ENCODE measurements at regions not wholly inside any gene's neighbourhood (a gene's known extent, or its start where the extent isn't known, plus 50 kb on each side); places are given as distances from the start of the nearest gene placed in this dataset.

DNA sequence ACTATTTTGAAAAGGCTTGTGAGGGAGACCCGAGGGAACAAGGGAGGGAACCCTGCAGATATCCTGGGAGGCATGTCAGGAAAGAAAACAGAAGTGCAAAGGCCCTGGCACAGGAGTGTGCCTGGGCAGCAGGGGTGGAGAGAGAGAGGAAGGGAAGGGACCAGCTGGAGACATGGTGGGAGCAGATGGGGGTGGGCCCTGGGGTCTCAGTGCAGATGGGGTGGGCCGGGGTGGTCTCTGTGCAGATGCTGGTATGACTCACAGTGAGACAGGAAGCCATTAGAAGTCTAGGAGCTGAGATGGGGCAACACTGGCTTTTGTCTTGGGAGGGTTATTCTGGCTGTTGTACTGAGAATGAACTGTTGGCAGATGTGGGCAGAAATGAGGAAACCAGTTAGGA, 363.6 kb upstream of the C1orf174 start:
- Histone ChIP-seq H4K20me1 (ENCODE audit: low read depth, low read length) (no peaks in the 10 kb centered on the region), H3K9ac (ENCODE audit: low read length) (no peak overlapping the region), H3F3A (ENCODE audit: insufficient read depth) (no peaks in the 10 kb centered on the region), H3K27ac (ENCODE audit: low read depth, low read length) (no peak overlapping the region), H3K36me3 (ENCODE audit: low read length) (no peaks in the 10 kb centered on the region), H3K27me3 (ENCODE audit: low read length) (no peaks in the 10 kb centered on the region), H2AFZ (ENCODE audit: low read depth, low read length, severe bottlenecking) (no peak overlapping the region), H3K79me2 (ENCODE audit: insufficient read depth, low read length) (no peaks in the 10 kb centered on the region), H3K9me3 (ENCODE audit: insufficient read depth, low read length) (no peaks in the 10 kb centered on the region), H3K4me3 (ENCODE audit: insufficient read depth, low read length, poor library complexity, severe bottlenecking) (no peak overlapping the region), H3K4me2 (ENCODE audit: low read depth, low read length, poor library complexity, severe bottlenecking) (no peak overlapping the region), H3K9me2 (replicated peaks; ENCODE audit: insufficient read depth, low read length) (no peaks in the 10 kb centered on the region)
- no peak for TF ChIP-seq EZH2phosphoT487 (conservative IDR thresholded peaks at IDR 0.05; ENCODE audit: low read length)
- TF ChIP-seq, protein P1, sequence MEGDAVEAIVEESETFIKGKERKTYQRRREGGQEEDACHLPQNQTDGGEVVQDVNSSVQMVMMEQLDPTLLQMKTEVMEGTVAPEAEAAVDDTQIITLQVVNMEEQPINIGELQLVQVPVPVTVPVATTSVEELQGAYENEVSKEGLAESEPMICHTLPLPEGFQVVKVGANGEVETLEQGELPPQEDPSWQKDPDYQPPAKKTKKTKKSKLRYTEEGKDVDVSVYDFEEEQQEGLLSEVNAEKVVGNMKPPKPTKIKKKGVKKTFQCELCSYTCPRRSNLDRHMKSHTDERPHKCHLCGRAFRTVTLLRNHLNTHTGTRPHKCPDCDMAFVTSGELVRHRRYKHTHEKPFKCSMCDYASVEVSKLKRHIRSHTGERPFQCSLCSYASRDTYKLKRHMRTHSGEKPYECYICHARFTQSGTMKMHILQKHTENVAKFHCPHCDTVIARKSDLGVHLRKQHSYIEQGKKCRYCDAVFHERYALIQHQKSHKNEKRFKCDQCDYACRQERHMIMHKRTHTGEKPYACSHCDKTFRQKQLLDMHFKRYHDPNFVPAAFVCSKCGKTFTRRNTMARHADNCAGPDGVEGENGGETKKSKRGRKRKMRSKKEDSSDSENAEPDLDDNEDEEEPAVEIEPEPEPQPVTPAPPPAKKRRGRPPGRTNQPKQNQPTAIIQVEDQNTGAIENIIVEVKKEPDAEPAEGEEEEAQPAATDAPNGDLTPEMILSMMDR (IDR thresholded peaks at IDR 0.05; ENCODE audit: insufficient read depth, low read length, poor library complexity, severe bottlenecking), result no peak

DNA sequence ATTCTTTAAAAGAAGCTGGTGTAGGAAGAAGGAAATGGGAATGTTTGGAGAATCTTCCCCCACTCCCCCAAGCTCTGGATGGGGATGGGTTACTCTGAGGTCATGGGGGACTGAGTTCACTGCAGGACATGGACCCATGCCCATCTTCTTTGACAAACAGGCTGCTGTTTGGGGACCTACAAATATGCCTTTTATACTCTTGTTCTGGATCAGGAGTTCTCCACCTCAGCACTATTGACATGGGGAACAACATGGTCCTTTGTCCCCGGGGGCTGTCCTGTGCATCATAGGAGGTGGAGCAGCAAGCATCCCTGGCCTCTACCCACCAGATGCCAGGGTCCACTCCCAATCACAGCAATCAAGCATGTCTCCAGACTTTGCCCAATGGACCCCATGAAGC, 365.8 kb upstream of the C1orf174 start:
- Histone ChIP-seq H3F3A (ENCODE audit: insufficient read depth) (no peaks in the 10 kb centered on the region), H2AFZ (ENCODE audit: low read depth, low read length, severe bottlenecking) (no peak overlapping the region), H3K9ac (ENCODE audit: low read length) (no peak overlapping the region), H3K4me3 (ENCODE audit: insufficient read depth, low read length, poor library complexity, severe bottlenecking) (no peak overlapping the region), H3K4me2 (ENCODE audit: low read depth, low read length, poor library complexity, severe bottlenecking) (no peak overlapping the region), H3K9me2 (replicated peaks; ENCODE audit: insufficient read depth, low read length) (no peaks in the 10 kb centered on the region), H3K36me3 (ENCODE audit: low read length) (no peaks in the 10 kb centered on the region), H3K27ac (ENCODE audit: low read depth, low read length) (no peak overlapping the region), H3K9me3 (ENCODE audit: insufficient read depth, low read length) (no peaks in the 10 kb centered on the region), H3K79me2 (ENCODE audit: insufficient read depth, low read length) (no peaks in the 10 kb centered on the region), H4K20me1 (ENCODE audit: low read depth, low read length) (no peaks in the 10 kb centered on the region), H3K27me3 (ENCODE audit: low read length) (no peaks in the 10 kb centered on the region)
- TF ChIP-seq EZH2phosphoT487 (conservative IDR thresholded peaks at IDR 0.05; ENCODE audit: low read length), result no peak
- TF ChIP-seq, protein P1 (IDR thresholded peaks at IDR 0.05; ENCODE audit: insufficient read depth, low read length, poor library complexity, severe bottlenecking), result no peak

DNA sequence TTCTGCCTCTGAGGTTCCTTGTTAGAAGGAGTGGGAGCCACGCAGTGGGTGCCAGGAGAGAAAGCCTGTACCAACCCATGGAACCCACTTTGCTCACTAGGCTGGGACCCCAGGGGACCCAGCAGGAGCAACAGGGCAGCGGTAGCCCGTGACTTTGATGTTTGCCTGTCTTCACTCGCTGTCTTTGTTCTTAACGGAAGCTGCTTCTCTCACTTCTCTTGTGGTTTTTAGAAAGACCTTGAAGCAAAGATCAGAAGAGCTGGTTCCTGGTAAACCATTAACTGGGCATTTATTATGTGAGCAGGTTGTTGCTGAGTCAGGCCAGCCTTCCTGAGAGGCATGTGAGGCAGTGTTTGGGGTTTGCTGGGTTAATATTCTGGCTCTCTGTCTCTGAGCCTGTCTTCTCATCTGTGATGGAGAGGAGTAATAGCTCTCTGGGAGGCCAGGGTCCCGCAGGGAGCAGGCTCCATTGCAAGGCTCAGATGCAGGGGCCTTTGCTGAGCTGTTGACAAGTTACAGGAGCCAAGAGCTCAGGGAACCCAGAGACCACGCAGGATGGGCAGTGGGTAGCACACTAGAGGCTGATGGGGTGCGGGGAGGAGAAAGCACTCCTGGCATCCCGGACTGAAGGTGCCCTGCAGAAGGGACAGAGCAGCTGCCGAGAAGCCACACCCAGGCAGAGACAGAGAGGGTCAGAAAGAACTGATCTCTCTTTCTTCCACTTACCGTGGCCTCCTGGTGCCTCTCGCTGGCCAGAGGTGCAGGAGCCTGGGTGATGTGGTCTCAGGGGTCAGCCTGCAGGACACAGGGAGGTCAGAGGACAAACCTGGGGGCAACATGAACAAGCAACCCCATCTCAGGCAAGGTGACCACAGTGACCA, 367.5 kb upstream of the C1orf174 start:
- Histone ChIP-seq H3K36me3 (ENCODE audit: low read length) (no peaks in the 10 kb centered on the region), H2AFZ (ENCODE audit: low read depth, low read length, severe bottlenecking) (no peak overlapping the region), H3K79me2 (ENCODE audit: insufficient read depth, low read length) (no peaks in the 10 kb centered on the region), H3K4me3 (ENCODE audit: insufficient read depth, low read length, poor library complexity, severe bottlenecking) (no peak overlapping the region), H3K9me2 (replicated peaks; ENCODE audit: insufficient read depth, low read length) (no peaks in the 10 kb centered on the region), H4K20me1 (ENCODE audit: low read depth, low read length) (no peaks in the 10 kb centered on the region), H3F3A (ENCODE audit: insufficient read depth) (no peaks in the 10 kb centered on the region), H3K27me3 (ENCODE audit: low read length) (no peaks in the 10 kb centered on the region), H3K27ac (ENCODE audit: low read depth, low read length) (no peak overlapping the region), H3K9me3 (ENCODE audit: insufficient read depth, low read length) (no peaks in the 10 kb centered on the region), H3K9ac (ENCODE audit: low read length) (no peak overlapping the region), H3K4me2 (ENCODE audit: low read depth, low read length, poor library complexity, severe bottlenecking) (no peak overlapping the region)
- TF ChIP-seq, protein P1 (IDR thresholded peaks at IDR 0.05; ENCODE audit: insufficient read depth, low read length, poor library complexity, severe bottlenecking), result no peak
- no peak for TF ChIP-seq EZH2phosphoT487 (conservative IDR thresholded peaks at IDR 0.05; ENCODE audit: low read length)
